Astrocyte (in vitro differentiated cells and primary cell): ENCODE measurements at regions not wholly inside any gene's neighbourhood (a gene's known extent, or its start where the extent isn't known, plus 50 kb on each side); places are given as distances from the start of the nearest gene placed in this dataset.

Experiments used
- EZH2 ChIP-seq: IDR thresholded peaks from 2 replicates; pipeline ENCODE4 v1.6.1; 2012; ENCODE audit warnings: mild to moderate bottlenecking, low read length, inconsistent platforms; ENCODE audit not compliant: insufficient read depth
- TF ChIP-seq, protein P1 (sequence below): IDR thresholded peaks from 2 replicates; pipeline ENCODE4 v1.5.1; 2011; ENCODE audit warnings: low read depth, mild to moderate bottlenecking, inconsistent platforms, low read length, moderate library complexity; ENCODE audit not compliant: insufficient read depth

DNA sequence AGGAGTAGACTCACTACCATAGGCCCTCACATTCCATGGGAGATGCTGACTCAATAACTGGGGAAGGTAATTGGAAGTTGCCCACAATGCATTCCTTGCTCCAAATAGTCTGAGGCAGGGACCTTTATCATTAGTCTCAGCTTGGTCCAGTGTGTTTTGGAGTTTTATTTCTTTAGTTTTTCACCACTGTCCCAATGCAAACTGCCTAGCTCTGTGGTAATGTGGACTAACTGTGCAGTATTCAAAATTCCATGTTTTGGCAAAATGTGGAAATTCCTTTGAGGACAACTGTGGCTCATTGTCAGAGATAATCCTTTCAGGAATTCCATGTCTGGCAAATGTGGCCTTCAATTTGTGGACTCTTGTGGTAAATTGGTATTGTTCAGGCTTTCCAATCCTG lies 78.1 kb upstream of the PAPPA2 start:
- TF ChIP-seq, protein P1, sequence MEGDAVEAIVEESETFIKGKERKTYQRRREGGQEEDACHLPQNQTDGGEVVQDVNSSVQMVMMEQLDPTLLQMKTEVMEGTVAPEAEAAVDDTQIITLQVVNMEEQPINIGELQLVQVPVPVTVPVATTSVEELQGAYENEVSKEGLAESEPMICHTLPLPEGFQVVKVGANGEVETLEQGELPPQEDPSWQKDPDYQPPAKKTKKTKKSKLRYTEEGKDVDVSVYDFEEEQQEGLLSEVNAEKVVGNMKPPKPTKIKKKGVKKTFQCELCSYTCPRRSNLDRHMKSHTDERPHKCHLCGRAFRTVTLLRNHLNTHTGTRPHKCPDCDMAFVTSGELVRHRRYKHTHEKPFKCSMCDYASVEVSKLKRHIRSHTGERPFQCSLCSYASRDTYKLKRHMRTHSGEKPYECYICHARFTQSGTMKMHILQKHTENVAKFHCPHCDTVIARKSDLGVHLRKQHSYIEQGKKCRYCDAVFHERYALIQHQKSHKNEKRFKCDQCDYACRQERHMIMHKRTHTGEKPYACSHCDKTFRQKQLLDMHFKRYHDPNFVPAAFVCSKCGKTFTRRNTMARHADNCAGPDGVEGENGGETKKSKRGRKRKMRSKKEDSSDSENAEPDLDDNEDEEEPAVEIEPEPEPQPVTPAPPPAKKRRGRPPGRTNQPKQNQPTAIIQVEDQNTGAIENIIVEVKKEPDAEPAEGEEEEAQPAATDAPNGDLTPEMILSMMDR = no peak
- no peak for TF ChIP-seq EZH2
